Astrocyte of the spinal cord (primary cell): ENCODE measurements at regions not wholly inside any gene's neighbourhood (a gene's known extent, or its start where the extent isn't known, plus 50 kb on each side); places are given as distances from the start of the nearest gene placed in this dataset.
"Not testable (repeated sequence)": the region's sequence is repeated elsewhere in the genome, so short reads cannot be mapped to it uniquely, and the experiment has no call there.

ENCODE experiments used
- DNase-seq: peaks from one replicate; pipeline ENCODE4 v3.0.0; 2011; ENCODE audit warnings: low read depth, low spot score
- H3K4me3 ChIP-seq: 2 replicates; pipeline ENCODE4 v1.5.1; 2011; ENCODE audit warnings: low read depth, mild to moderate bottlenecking, low read length, moderate library complexity
- in situ Hi-C: cut with HindIII; loops from 2 replicates; pipeline ENCODE4 v1.10.0; 2017; ENCODE audit warnings: low sequenced_read_pairs
- TF ChIP-seq, protein P1 (sequence below): IDR thresholded peaks from 2 replicates; pipeline ENCODE4 v1.5.1; 2012; ENCODE audit warnings: low read depth, mild to moderate bottlenecking, low read length, inconsistent platforms

DNA sequence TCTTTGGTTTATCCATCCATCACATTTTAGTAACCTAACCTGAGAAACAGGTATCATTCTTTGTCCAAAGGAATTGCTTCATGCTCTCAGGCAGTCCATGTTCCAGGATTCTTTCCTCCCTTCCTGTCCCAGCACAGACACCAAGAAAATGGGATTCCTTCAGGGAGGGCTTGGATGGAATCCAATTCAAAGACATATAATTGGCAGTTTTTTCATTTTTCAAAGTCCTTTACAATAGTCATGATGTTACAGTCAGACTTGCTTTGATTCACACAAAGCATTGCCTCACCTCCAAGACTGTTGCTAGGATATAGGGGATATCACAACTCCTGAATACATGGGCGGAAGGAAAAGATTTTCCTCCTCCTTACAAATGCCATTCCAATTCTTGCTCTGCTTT lies 241.4 kb upstream of the ACVR2A start:
- H3K4me3 ChIP-seq, result no peak overlapping the region
- in situ Hi-C loops, result no loop called here
- no peak for DNase-seq
- TF ChIP-seq, protein P1, sequence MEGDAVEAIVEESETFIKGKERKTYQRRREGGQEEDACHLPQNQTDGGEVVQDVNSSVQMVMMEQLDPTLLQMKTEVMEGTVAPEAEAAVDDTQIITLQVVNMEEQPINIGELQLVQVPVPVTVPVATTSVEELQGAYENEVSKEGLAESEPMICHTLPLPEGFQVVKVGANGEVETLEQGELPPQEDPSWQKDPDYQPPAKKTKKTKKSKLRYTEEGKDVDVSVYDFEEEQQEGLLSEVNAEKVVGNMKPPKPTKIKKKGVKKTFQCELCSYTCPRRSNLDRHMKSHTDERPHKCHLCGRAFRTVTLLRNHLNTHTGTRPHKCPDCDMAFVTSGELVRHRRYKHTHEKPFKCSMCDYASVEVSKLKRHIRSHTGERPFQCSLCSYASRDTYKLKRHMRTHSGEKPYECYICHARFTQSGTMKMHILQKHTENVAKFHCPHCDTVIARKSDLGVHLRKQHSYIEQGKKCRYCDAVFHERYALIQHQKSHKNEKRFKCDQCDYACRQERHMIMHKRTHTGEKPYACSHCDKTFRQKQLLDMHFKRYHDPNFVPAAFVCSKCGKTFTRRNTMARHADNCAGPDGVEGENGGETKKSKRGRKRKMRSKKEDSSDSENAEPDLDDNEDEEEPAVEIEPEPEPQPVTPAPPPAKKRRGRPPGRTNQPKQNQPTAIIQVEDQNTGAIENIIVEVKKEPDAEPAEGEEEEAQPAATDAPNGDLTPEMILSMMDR, result no peak

DNA sequence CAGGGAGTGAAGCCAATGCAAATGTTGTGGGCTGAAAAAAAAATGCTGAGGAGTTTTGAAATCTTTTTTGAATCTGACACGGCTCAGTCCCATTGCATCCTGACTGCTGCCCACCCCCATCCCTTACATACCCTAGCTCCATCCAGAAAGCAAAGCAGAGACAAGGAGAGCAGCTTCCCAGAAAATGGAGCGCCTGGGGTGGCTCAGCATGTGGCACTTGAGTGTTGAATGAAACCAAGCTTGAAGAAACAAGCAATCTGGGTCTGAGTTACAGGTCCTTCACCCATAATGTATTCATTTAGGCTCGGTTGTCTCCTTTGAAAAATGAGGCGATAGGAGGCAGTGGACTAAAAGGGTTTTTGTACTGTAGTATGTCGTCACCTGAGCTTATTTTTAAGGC lies 244.2 kb upstream of the ACVR2A start:
- in situ Hi-C loops, result no loop called here
- no peak for DNase-seq

DNA sequence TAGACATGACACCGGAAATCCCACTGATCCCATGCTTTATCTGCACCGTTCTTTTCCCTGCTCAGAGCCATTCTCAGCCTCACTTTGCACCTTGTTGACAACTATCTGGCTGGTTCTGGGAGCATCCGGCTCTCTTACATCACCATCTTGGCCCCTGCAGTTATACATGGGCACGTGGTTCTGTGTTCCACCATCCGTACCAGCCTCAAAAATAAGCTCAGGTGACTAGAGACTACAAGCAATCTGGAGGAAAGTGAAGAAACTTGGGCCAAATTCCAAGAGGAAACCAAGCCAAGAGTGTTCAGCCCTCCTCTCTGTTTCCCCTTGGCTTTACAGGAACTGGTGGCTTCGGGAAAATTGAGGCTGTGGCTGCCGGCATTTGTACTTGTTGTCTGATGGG lies 244.6 kb upstream of the ACVR2A start:
- in situ Hi-C loops, result no loop called here
- TF ChIP-seq, protein P1, result no peak
- DNase-seq, result no peak
- H3K4me3 ChIP-seq, result no peak overlapping the region

More for the DNA sequence above, 244.2 kb upstream of the ACVR2A start:
- H3K4me3 ChIP-seq, result no peak overlapping the region
- TF ChIP-seq, protein P1, result no peak

DNA sequence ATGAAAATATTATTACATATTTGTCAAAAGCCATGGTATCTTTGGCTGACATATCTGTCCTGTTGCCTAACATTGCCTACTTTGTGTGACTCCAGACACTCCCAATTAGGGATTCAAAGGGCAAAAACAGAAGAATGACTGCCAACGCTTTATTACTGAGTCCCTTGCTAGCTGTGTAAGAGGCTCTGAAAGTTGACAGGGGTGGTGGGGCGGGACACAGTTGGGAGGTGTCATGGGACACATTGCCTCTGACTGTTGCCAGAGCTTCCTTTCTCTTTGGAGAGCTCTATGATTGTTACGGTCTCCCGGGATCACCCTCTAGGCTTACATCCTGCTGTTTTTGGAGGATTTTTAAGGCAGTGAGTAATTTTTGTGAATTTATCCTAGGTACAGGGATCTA lies 249.6 kb upstream of the ACVR2A start:
- in situ Hi-C loops, result no loop called here
- no peak overlapping the region for H3K4me3 ChIP-seq
- TF ChIP-seq, protein P1, result no peak
- no peak for DNase-seq

DNA sequence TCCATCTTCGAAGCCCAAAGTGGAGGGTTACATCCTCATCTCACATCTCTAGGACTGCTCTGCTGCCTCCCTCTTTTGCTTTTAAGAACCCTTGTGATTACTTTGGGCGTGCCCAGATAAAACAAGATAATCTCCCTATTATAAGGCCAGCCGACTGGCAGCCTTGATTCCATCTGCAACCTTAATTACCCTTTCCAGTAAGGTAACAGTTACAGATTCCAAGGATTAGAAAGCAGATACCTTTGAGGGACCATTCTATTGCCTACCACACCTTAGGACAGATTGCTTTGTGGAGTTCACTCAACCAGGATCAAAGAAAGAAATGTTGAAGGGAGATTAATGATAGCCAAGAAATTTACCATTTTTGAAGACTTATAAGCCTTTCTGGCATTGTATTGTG lies 250.8 kb upstream of the ACVR2A start:
- in situ Hi-C loops, result no loop called here
- no peak for DNase-seq
- TF ChIP-seq, protein P1, result no peak
- no peak overlapping the region for H3K4me3 ChIP-seq

DNA sequence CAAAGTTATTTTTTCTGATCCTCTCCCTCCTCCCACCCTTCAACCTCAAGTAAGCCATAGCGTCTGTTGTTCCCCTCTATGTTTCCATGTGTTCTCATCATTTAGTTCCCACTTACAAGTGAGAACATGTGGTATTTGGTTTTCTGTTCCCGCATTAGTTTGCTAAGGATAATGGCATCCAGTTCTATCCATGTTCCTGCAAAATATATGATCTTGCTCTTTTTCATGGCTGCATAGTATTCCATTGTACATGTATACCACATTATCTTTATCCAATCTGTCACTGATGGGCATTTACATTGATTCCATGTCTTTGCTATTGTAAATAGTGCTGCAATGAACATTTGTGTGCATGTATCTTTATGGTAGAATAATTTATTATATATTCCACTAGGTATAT lies 252.0 kb upstream of the ACVR2A start:
- DNase-seq, H3K4me3 ChIP-seq, in situ Hi-C loops: not testable (repeated sequence)

DNA sequence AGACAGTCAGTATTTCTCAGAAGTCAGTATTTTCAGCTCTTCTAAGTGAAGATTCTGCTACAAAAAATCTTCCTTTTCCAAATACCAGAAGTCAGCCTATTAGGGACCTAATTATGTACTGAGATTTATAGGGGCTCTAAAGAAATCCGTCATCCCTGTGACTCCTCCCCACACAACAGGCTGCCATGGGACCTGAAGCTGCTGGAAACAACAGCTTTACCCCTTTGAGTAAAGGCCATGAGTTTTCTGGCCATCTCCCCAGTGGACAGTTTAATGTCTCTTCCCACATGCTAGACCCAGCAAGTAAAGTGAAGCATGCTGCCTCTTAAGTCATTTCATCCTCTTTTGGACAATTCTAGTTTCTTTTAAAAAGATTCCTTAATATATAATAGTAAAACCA lies 255.7 kb upstream of the ACVR2A start:
- in situ Hi-C loops, result no loop called here
- DNase-seq, result no peak
- TF ChIP-seq, protein P1, result no peak
- no peak overlapping the region for H3K4me3 ChIP-seq
